ENCODE measurements at regions not wholly inside any gene's neighbourhood (a gene's known extent, or its start where the extent isn't known, plus 50 kb on each side); places are given as distances from the start of the nearest gene placed in this dataset.

- DNase-seq: no peak
Observed at GRCh38 chr10:10914144-10914543, 103.5 kb upstream of the CELF2 start.

GRCh38 chr10:10915215-10915614 is 102.5 kb upstream of the CELF2 start:
- peak; percentile 30 for DNase-seq

- DNase-seq: no peak
Observed at GRCh38 chr10:10917031-10917430, 100.6 kb upstream of the CELF2 start.

DNA sequence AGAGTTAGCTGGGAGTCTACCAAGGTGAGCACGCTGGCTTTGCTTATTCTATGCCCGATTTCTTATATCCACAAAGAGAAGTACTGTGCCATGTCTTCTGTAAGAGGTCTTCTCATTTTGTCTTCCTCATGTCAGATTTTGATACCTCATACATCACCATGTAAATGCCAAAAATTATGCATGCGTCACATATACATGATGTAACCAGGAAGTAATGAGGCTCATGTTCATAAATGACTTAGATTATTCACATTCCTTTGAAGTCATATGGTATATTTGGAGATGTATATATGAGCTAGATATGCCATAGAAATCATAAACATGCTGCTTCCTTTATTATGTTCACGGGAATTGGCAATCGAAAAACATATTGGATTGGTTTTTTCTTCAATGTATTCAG is 97.7 kb upstream of the CELF2 start:
- DNase-seq: no peak

- DNase-seq: no peak
Observed at GRCh38 chr10:10921826-10922461, 95.7 kb upstream of the CELF2 start.

- no peak for DNase-seq
Observed at GRCh38 chr10:10923029-10923651, 94.5 kb upstream of the CELF2 start.

DNA sequence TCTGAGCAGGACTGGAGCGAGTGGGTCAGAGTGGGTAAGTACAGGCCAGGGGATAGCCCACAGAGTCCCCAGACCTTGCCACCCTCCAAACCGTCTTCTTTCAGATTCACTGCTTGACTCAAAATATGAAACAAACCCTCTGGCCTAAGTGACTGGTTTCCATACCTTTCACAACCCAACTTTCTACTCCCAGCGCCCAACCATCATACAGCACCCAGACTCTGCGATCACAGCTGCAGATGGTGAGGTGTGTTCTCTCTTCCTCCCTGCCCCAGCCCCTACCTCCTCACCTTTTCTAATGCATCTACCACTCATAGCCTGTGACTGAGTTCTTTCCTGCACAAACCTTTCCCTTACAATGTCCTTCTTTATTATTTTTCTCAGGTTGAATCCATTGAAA is 92.0 kb upstream of the CELF2 start:
- DNase-seq: no peak

DNA sequence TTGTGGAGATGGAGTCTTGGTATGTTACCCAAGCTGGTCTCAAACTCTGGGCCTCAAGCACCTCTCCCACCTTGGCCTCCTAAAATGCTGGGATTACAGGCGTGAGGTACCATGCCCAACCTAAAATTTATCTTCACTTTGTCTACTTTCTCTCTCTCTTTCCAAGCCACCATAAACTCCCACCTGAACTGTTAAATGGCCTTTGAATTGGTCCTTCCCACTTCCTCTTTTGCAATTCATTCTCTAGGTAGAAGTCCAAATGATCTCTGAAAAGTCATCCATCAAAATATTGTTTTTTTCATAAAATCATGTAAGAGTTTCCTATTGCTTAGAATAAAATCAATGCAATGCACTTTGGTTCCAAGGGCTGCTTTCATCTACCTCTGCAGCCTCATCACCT is 90.1 kb upstream of the CELF2 start:
- DNase-seq: no peak

- no peak for DNase-seq
Observed at GRCh38 chr10:10930979-10931743, 86.5 kb upstream of the CELF2 start.

GRCh38 chr10:10935032-10935431 is 82.6 kb upstream of the CELF2 start:
- no peak for DNase-seq

DNA sequence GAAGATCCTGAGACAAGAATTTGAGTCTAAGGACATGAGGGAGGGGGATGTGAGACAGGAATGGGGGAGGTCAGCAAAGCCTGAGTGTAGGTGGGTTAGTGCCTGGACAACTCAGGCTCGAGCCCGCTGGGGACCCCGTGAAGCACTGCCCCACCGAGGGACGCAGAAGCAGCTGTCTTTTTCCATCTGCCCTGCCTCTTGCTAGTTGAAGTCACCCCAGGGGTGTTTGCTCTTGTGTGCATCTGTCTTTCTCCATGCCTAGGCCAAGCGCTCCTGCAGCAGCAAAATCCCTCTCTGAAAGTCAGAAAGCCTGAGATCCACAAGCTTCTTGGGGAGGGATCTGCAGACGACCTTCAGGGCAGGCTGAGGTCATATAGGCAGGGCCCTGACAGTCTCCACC is 79.0 kb upstream of the CELF2 start:
- DNase-seq: no peak

- DNase-seq: no peak
Observed at GRCh38 chr10:10941127-10941730, 76.4 kb upstream of the CELF2 start.

DNA sequence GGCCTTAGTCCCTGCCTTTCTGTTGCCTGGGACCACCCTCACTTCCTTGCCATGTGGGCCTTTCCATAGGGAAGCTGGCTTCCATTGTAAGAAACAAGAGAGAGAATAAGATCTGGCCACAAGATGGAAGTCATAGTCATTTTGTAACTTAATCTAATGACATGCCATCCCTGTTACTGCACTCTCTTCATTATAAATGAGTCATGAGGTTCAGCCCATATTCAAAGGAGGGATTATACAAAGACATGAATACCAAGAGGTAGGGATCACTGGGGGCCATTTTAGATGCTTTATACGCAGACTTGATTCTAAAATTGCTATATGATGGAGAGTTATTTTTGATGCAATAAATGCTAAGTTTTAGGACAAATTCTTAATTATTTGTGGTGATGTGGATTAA is 75.2 kb upstream of the CELF2 start:
- no peak for DNase-seq

GRCh38 chr10:10946081-10946480 is 71.6 kb upstream of the CELF2 start:
- no peak for DNase-seq

DNA sequence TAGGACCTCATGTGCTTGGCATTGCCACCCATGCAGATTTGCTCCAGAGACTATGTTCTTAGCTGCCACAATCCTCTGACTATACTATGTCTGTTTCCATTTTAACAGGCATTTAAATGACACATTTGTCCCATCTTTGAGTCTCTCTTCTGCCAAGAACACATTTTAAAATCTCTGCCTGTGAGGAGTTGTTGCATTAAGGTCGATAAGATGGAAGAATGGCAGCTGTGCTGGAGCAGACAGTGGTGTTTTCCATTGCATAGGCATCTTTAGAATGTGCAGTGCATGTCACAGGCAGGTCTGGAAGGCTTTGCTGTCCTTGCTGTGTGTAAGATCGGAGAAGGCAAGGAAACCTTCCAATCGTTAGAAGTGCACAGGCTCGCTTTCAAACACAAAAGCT is 70.9 kb upstream of the CELF2 start:
- DNase-seq: no peak

DNA sequence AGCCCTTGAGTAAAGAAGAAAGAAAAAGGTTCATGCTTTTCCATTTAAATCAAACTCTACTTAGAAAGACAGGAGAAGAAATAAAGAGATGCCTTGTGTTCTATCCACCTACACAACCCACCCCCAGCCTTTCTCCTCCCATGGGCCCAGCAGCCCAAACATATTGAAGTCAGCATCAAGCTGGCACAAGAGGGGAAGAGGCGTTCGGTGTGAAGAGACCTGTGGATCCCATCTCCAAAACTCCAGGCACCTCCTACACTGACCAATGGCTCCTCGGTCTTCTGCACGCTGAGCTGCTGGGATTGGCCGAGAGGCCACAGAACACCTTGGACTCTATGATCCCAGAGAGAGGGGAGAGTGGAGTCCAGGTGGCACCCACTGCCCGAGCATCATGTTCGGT is 66.0 kb upstream of the CELF2 start:
- no peak for DNase-seq

DNA sequence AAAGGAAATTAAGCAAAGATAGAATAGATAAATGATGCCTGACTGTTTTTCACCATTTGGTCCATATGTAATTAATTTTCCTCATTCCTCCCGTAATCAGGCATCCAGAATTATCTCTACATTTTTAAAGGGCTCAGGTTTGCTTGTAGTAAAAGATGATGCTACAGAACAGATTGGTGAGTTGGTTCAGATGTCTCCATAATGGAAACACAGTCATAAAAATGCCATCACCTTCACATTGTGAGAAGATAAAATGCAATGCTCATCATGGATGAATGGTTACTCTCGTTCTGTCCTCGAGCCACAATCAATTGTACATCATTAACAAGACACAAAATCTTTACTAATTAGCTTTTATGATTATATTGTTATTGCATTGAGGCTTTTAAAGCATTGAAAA is 64.9 kb upstream of the CELF2 start:
- DNase-seq: no peak

DNA sequence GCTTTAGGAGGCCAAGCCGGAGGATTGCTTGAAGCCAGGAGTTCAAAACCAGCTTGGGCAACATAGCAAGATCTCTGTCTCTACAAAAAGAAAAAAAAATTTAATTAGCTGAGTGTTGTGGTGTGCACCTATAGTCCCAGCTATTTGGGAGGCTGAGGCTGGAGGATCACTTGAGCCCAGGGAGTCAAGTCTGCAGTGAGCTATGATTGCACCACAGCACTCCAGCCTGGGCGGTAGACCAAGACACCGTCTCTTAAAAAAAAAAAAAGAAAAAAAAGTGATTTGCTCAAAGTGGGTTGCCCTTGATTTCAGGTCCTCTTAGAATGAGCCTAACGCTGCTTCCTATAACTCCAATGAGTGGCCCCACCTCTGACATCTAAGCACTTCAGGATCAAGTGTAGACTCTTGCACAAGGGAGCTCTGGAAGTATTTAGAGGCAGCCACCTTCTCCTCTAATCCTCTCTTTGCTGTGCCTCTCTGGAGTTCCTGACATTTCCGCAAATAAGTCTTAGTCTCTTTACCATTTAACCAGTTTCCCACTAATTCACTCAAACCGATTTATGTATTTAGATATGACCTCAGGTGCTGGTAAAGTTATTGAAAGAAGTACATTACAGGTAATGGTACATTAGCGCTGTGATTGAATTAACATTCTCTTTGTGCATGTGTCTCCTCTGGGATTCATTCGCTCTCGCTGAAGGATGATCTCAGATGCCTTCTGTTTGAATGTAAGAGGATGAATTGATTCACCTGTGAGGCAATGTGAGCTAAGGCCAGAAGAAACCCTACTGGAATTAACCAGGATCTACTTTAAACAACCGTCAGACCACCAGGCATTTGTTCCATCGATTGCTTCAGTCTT is 60.8 kb upstream of the CELF2 start:
- no peak for DNase-seq

DNA sequence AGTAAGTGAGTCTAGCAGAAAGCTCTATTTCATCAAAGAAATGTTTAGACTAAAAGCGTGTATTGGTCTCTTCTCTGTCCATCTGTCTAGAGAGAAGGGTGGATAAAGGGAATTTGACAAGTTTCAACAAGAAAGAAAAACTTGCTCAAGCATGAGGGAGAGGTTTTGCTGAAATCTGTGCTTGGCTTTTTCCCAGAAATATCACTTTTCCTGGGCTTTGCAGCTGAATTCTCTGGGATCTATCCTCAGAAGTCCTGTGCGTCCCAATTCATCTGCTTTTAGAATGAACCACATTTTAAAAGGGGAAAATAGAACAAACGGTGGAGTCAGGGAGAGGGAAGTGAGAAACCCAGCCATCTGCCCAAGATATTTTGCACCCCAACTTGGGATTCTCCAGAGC is 59.6 kb upstream of the CELF2 start:
- no peak for DNase-seq

- no peak for DNase-seq
Observed at GRCh38 chr10:10959666-10960065, 58.0 kb upstream of the CELF2 start.

- DNase-seq: peak; percentile 2
Observed at GRCh38 chr10:10960534-10960933, 57.1 kb upstream of the CELF2 start.

DNA sequence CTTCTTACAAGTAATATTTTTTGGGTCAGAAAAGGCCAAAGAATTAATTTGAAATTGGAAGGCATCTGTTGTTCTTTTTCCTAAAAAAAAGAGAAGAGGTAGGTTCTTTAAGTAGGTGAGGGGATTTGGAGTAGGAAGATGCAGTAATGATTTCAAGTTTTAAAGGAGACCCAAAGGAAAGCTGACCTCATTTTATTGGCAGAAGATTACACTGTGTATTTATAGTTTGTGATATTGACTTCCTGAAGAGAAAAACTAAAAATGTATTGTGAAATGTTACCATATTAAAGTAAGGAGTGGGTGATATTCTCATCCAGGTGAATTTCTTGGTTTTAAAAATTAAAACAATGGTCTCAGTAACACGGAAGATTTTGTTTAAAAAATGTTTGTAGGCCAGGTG is 56.6 kb upstream of the CELF2 start:
- DNase-seq: no peak

DNA sequence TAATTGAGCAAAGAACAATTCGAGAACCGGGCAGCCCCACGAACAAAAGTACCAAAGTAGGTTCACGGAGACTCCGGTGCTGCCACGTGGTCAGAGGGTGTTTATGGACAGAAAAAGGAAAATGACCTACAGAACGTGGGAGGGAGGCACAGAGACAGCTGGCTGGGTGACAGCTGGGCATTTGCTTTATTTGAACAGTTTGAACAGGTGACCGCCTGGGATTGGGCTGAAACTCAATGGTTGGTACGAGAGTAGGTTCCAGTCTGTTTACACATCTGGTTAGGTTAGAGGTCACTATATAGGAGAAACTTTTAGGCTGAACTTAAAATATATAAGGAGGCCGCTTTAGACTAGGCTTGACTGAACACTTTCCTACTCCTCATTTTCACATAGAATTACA is 50.6 kb upstream of the CELF2 start:
- no peak for DNase-seq
